Nephron progenitor cell (in vitro differentiated cells): ENCODE measurements at regions not wholly inside any gene's neighbourhood (a gene's known extent, or its start where the extent isn't known, plus 50 kb on each side); places are given as distances from the start of the nearest gene placed in this dataset.

Experiments used
- DNase-seq: peaks from one replicate; pipeline ENCODE4 v3.0.0; 2021
- H3K27ac Mint-ChIP-seq: 2 replicates; pipeline ENCODE4 v1.8.0; 2021; ENCODE audit warnings: mild to moderate bottlenecking, moderate library complexity, mixed read lengths
- H3K27me3 Mint-ChIP-seq: 2 replicates; pipeline ENCODE4 v1.8.0; 2021; ENCODE audit warnings: mild to moderate bottlenecking, low read depth, mixed read lengths; ENCODE audit not compliant: poor library complexity
- H3K36me3 Mint-ChIP-seq: 2 replicates; pipeline ENCODE4 v1.8.0; 2021; ENCODE audit warnings: low read depth, mixed read lengths
- H3K4me1 Mint-ChIP-seq: 2 replicates; pipeline ENCODE4 v1.8.0; 2021; ENCODE audit warnings: mixed read lengths
- H3K4me3 Mint-ChIP-seq: 2 replicates; pipeline ENCODE4 v1.8.0; 2021; ENCODE audit warnings: mild to moderate bottlenecking, moderate library complexity, mixed read lengths
- H3K9me3 Mint-ChIP-seq: 2 replicates; pipeline ENCODE4 v1.8.0; 2021; ENCODE audit warnings: mild to moderate bottlenecking, moderate library complexity, mixed read lengths
- CTCF ChIP-seq: fragments of 200-600 bp; sonication (generic); IDR thresholded peaks from 2 replicates; pipeline ENCODE4 v1.5.0; 2021; ENCODE audit warnings: antibody characterized with exemption

- Mint-ChIP-seq H3K9me3 (peaks cover 81% of the 10 kb centered on the region), H3K4me3 (no peak overlapping the region), H3K27ac (no peak overlapping the region), H3K27me3 (peaks cover 8% of the 10 kb centered on the region), H3K36me3 (peaks cover 13% of the 10 kb centered on the region), H3K4me1 (no peaks in the 10 kb centered on the region)
- no peak for TF ChIP-seq CTCF
- no peak for DNase-seq
These were observed 113.2 kb downstream of the TENT5C start for GRCh38 chr1:117719004-117719403.

GRCh38 chr1:117732065-117732797 is 126.4 kb downstream of the TENT5C start:
- Mint-ChIP-seq H3K27me3 (peaks cover 7% of the 10 kb centered on the region), H3K4me1 (no peaks in the 10 kb centered on the region), H3K9me3 (peaks cover 24% of the 10 kb centered on the region), H3K36me3 (no peaks in the 10 kb centered on the region), H3K4me3 (no peak overlapping the region), H3K27ac (no peak overlapping the region)
- no peak for DNase-seq
- no peak for TF ChIP-seq CTCF

- peaks cover 9% of the 10 kb centered on the region for H3K27me3 Mint-ChIP-seq
These were observed 127.1 kb downstream of the TENT5C start for GRCh38 chr1:117732956-117733355.

GRCh38 chr1:117734403-117734802 is 128.6 kb downstream of the TENT5C start:
- Mint-ChIP-seq H3K27ac (peak overlapping the region; percentile 59), H3K9me3 (peaks cover 6% of the 10 kb centered on the region), H3K36me3 (no peaks in the 10 kb centered on the region), H3K4me1 (no peaks in the 10 kb centered on the region), H3K27me3 (peaks cover 13% of the 10 kb centered on the region), H3K4me3 (no peak overlapping the region)
- DNase-seq, result no peak
- TF ChIP-seq CTCF, result no peak

More at GRCh38 chr1:117732956-117733355, 127.1 kb downstream of the TENT5C start:
- H3K4me1 Mint-ChIP-seq, result no peaks in the 10 kb centered on the region
- no peak overlapping the region for H3K27ac Mint-ChIP-seq
- no peaks in the 10 kb centered on the region for H3K36me3 Mint-ChIP-seq
- no peak for TF ChIP-seq CTCF
- H3K9me3 Mint-ChIP-seq, result peaks cover 21% of the 10 kb centered on the region
- H3K4me3 Mint-ChIP-seq, result no peak overlapping the region
- DNase-seq, result no peak

- H3K27me3 Mint-ChIP-seq, result peaks cover 13% of the 10 kb centered on the region
These were observed 129.5 kb downstream of the TENT5C start for GRCh38 chr1:117735045-117735992.

More at GRCh38 chr1:117735045-117735992, 129.5 kb downstream of the TENT5C start:
- Mint-ChIP-seq H3K4me3 (no peak overlapping the region), H3K27ac (no peak overlapping the region), H3K36me3 (no peaks in the 10 kb centered on the region), H3K4me1 (no peaks in the 10 kb centered on the region), H3K9me3 (peaks cover 5% of the 10 kb centered on the region)
- TF ChIP-seq CTCF, result no peak
- DNase-seq, result no peak
